K562 (cell line): ENCODE measurements at regions not wholly inside any gene's neighbourhood (a gene's known extent, or its start where the extent isn't known, plus 50 kb on each side); places are given as distances from the start of the nearest gene placed in this dataset.

Experiments
- BRF2 ChIP-seq: IDR thresholded peaks from 3 replicates; pipeline ENCODE4 v1.6.1; 2011; ENCODE audit warnings: borderline replicate concordance, mild to moderate bottlenecking; ENCODE audit not compliant: insufficient read length, insufficient read depth
- SIN3A ChIP-seq, 2 experiments: fragments of 150-350 bp in 1 of 2; IDR thresholded peaks; 2 replicates each; pipeline ENCODE4 v1.6.1; 2011 to 2016; ENCODE audit warnings: borderline replicate concordance in 2 of 2, low read depth in 2 of 2, low read length in 2 of 2, mild to moderate bottlenecking in 2 of 2, moderate library complexity in 2 of 2; ENCODE audit not compliant: control insufficient read depth in 1 of 2
- TAF15 ChIP-seq: fragments of 200-400 bp; formaldehyde crosslinking; IDR thresholded peaks from 2 replicates; pipeline ENCODE4 v1.6.1; 2017; ENCODE audit warnings: mild to moderate bottlenecking, low read depth, low read length, moderate library complexity
- TBP ChIP-seq: optimal IDR thresholded peaks from 2 replicates; pipeline ENCODE3; 2011; ENCODE audit warnings: low read depth, low read length, improper control_type of control experiment
- ZNF24 ChIP-seq: fragments of 450-650 bp; IDR thresholded peaks from 2 replicates; pipeline ENCODE4 v1.6.1; 2016
- ZNF280B ChIP-seq: fragments of 250-450 bp; sonication (Bioruptor Pico); IDR thresholded peaks from 2 replicates; pipeline ENCODE4 v1.5.1; 2021; ENCODE audit warnings: mild to moderate bottlenecking

GRCh38 chr5:135100011-135100410, 66.0 kb upstream of the PITX1 start:
- TF ChIP-seq TBP (no peak), ZNF24 (no peak), TAF15 (no peak), SIN3A (IDR thresholded peaks at IDR 0.05; ENCODE audit: borderline replicate concordance in 2 of 2, control insufficient read depth in 1 of 2, low read depth in 2 of 2, low read length in 2 of 2) (no peak), ZNF280B (CRISPR knock-in tag) (no peak), BRF2 (no peak)
